Nephron progenitor cell (in vitro differentiated cells): ENCODE measurements at regions not wholly inside any gene's neighbourhood (a gene's known extent, or its start where the extent isn't known, plus 50 kb on each side); places are given as distances from the start of the nearest gene placed in this dataset.
"Not testable (repeated sequence)": the region's sequence is repeated elsewhere in the genome, so short reads cannot be mapped to it uniquely, and the experiment has no call there.

Experiments
- DNase-seq: peaks from one replicate; pipeline ENCODE4 v3.0.0; 2021
- H3K27ac Mint-ChIP-seq: 2 replicates; pipeline ENCODE4 v1.8.0; 2021; ENCODE audit warnings: mild to moderate bottlenecking, moderate library complexity, mixed read lengths
- H3K27me3 Mint-ChIP-seq: 2 replicates; pipeline ENCODE4 v1.8.0; 2021; ENCODE audit warnings: mild to moderate bottlenecking, low read depth, mixed read lengths; ENCODE audit not compliant: poor library complexity
- H3K36me3 Mint-ChIP-seq: 2 replicates; pipeline ENCODE4 v1.8.0; 2021; ENCODE audit warnings: low read depth, mixed read lengths
- H3K4me1 Mint-ChIP-seq: 2 replicates; pipeline ENCODE4 v1.8.0; 2021; ENCODE audit warnings: mixed read lengths
- H3K4me3 Mint-ChIP-seq: 2 replicates; pipeline ENCODE4 v1.8.0; 2021; ENCODE audit warnings: mild to moderate bottlenecking, moderate library complexity, mixed read lengths
- H3K9me3 Mint-ChIP-seq: 2 replicates; pipeline ENCODE4 v1.8.0; 2021; ENCODE audit warnings: mild to moderate bottlenecking, moderate library complexity, mixed read lengths

DNA sequence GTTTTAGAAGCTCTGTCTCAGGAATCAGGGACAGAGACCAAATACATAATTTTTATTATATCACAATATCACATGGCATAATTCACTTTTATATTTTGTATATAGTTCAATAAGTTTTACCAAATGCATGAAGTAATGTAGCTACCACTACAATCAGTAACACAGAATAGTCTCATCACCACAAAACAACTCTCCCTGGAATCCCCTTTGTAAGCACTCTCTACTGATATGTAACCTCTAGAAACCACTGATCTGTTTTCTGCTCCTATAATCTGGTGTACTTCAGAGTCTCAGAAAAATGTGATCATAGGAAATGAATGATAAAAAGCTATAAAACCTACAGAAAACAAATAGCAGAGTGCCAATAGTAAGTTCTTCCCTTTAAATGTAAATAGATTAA, 1465.9 kb downstream of the SPATA31A7 start:
- not testable (repeated sequence) for H3K27ac Mint-ChIP-seq, H3K27me3 Mint-ChIP-seq, H3K9me3 Mint-ChIP-seq, H3K4me3 Mint-ChIP-seq, H3K36me3 Mint-ChIP-seq, H3K4me1 Mint-ChIP-seq, DNase-seq

DNA sequence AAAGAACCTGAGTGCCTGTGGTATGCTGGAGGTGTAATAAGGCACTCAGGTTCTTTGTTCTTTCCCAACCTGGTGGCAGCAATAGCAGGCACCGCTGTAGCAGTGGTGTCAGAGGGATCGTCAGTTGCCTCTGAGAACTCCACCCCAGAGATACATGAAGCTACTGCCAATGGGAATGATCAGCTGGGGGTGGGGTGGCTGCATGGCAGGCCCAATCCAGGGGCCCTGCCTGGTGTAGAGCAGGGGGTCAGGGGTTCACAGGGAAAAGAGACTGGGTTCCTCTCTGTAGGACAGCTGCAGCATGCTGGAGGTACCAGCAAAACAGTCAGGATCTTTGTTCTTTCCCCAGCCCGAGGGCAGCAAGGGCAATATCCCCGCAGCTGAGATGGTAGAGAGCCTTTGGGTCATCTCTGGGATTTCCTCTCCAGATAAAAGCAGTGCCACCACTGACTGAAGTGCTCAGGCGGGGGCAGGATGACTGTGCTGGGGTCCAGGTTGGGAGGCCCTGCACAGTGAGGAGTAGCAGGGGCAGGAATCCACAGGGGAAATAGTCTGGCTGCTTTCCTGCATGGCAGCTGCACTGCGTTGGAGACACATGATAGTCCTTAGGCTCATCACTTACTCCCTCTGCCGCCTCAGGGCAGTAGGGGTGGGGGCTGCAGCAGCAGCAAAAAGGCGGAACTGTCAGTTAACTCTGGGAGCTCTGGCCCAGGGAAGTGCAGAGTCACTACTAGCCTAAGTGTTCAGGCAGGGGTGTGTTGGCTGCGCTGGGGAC, 1473.1 kb downstream of the SPATA31A7 start:
- H3K4me3 Mint-ChIP-seq, H3K4me1 Mint-ChIP-seq, H3K36me3 Mint-ChIP-seq, H3K9me3 Mint-ChIP-seq, H3K27ac Mint-ChIP-seq, H3K27me3 Mint-ChIP-seq: not testable (repeated sequence)
- DNase-seq: peak; percentile 16

DNA sequence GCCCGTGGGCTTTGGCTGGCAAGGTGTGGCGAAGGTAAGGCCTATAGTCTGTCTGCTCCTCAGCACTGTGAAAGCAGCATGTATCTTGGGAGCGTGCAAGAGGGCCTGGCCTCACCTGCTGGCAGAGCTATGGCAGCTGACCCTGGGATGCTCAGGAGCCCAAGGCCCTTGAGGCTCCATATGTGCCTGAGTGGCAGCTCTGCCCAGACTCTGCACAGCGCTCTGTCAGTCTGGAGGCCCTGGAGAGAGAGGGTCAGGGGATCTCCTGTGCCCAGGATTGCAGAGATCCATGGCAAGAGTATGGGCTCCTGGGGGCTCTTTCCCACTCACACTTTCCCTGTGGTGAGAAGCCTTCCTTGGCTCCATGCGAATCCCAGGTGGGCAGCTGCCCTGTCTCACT, 1473.7 kb downstream of the SPATA31A7 start:
- H3K4me3 Mint-ChIP-seq, H3K36me3 Mint-ChIP-seq, H3K27ac Mint-ChIP-seq, H3K9me3 Mint-ChIP-seq, H3K4me1 Mint-ChIP-seq, H3K27me3 Mint-ChIP-seq, DNase-seq: not testable (repeated sequence)

DNA sequence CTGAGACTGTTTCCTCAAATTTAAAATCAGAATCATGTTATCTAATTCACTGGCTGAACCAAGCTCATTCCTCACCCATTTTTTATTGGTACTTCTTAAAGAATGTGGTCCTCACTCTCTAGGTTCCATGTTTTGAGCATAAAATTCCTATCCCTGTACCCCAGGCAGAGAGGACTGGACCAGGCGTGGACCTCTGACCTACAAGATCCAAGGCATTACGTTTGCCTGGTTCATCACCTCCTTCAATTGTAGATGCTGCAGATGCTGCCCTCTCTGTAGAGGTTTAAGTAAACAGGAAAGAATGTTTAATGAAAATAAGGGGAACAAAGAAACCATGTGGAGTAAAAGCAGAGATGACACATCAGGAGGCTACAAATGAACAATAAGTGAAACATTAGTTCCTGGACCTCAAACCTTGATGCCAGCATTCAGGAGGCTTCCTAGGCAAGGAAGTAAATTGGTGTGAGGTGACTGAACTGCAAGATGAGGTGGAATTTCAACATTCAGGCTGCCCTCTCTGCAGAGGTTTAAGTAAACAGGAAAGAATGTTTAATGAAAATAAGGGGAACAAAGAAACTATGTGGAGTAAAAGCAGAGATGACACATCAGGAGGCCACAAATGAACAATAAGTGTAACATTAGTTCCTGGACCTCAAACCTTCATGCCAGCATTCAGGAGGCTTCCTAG, 1477.4 kb downstream of the SPATA31A7 start:
- H3K27me3 Mint-ChIP-seq, H3K4me1 Mint-ChIP-seq, H3K27ac Mint-ChIP-seq, H3K4me3 Mint-ChIP-seq, DNase-seq, H3K36me3 Mint-ChIP-seq, H3K9me3 Mint-ChIP-seq: not testable (repeated sequence)

DNA sequence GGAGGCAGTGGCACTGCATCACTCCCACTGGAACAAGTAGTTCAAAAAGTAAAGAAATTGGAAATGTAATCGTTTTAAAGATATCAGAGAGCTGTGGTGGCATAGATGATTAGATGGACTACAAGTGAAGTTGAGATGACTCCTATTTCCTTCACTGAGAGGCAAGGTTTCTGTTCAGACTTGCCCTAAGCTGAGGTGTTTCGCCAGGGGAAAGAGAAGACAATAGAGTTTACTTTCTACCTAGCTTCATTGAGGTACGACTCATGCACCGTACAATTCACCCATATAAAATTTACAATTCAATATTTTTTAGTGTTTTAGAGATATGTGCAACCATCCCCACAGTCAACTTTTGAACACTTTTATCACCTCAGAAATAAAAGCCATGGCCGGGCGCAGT, 1487.2 kb downstream of the SPATA31A7 start:
- DNase-seq, H3K4me1 Mint-ChIP-seq, H3K4me3 Mint-ChIP-seq, H3K27me3 Mint-ChIP-seq, H3K27ac Mint-ChIP-seq, H3K9me3 Mint-ChIP-seq, H3K36me3 Mint-ChIP-seq: not testable (repeated sequence)

DNA sequence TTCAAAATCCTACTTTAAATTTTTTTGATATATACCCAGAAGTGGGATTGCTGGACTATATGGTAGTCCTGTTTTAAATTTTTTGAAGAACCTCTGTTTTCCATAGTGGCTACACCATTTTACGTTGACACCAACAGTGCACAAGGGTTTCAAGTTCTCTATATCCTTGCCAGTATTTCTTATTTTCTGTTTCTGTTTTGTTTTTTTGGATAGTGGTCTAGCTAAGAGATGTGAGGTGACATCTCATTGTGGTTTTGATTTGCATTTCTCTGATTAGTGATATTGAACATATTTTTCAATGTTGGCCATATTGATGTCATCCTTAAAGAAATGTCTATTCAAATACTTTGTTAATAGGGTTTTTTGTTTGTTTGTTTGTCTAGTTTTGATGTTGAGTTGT, 1488.5 kb downstream of the SPATA31A7 start:
- H3K27me3 Mint-ChIP-seq, H3K4me1 Mint-ChIP-seq, H3K27ac Mint-ChIP-seq, H3K9me3 Mint-ChIP-seq, H3K4me3 Mint-ChIP-seq, H3K36me3 Mint-ChIP-seq, DNase-seq: not testable (repeated sequence)

DNA sequence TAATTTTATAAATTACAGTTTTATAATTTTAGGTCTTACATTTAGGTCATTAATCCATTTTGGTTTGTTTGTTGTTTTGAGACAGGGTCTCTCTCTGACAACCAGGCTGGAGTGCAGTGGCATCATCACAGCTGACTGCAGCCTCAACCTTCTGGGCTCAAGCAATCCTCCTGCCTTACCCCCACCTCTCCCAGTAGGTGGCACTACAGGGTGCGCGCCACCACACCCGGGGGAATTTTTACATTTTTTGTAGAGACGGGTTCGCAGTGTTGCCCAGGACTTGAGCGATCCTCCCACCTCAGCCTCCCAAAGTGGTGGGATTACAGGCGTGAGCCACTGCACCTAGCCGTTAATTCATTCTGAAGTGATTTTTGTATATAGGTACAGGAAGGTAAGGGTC, 1489.2 kb downstream of the SPATA31A7 start:
- not testable (repeated sequence) for H3K27ac Mint-ChIP-seq, H3K4me1 Mint-ChIP-seq, DNase-seq, H3K4me3 Mint-ChIP-seq, H3K9me3 Mint-ChIP-seq, H3K36me3 Mint-ChIP-seq, H3K27me3 Mint-ChIP-seq

DNA sequence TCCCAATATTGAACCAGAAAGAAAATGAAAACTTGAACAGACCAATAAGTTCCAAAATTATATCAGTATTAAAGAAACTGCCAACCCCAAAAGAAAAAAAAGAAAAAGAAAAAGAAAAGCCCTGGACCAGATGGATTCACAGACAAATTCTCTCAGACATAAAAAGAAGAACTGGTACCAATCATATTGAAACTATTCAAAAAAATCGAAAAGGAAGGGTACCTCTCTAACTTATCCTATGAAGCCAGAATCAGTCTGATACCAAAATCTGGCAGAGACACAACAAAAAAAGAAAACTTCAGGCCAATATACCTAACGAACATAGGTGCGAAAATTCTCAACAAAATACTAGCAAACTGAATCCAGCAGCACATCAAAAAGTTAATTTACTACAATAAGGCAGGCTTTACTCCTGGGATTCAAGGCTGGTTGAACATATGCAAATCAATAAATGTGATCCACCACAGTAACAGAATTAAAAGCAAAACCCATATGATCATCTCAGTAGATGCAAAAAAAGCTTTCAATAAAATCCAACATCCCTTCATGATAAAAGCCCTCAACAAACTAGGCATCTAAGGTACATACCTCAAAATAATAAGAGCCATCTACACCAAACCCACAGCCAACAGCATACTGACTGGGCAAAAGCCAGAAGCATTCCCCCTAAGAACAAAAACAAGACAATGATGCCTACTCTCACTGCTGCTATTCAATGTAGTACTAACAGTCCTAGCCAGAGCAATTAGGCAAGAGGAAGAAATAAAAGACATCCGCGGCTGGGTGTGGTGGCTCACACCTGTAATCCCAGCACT, 1495.2 kb downstream of the SPATA31A7 start:
- not testable (repeated sequence) for H3K36me3 Mint-ChIP-seq, H3K27ac Mint-ChIP-seq, H3K9me3 Mint-ChIP-seq, H3K4me3 Mint-ChIP-seq, H3K27me3 Mint-ChIP-seq, DNase-seq, H3K4me1 Mint-ChIP-seq

DNA sequence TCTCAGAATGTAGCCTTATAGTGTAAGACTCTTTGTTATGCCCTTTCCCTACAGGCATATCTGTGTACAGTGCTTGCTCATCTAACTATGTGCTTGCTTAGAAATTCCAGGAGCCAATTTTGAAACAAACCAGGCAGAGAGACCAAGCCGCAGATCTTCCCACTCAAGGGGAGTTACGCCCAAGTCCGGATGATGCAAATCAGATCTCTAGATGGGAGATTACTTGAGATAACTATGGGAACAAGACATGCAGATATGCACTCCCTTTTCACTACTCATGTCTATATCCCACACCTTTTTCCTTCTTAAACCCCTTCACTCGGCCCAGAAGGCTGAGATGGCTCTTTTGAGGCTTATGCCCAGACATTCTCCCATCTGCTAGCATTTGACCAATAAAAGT, 1496.5 kb downstream of the SPATA31A7 start:
- not testable (repeated sequence) for H3K9me3 Mint-ChIP-seq, DNase-seq, H3K4me3 Mint-ChIP-seq, H3K4me1 Mint-ChIP-seq, H3K27ac Mint-ChIP-seq, H3K36me3 Mint-ChIP-seq, H3K27me3 Mint-ChIP-seq

DNA sequence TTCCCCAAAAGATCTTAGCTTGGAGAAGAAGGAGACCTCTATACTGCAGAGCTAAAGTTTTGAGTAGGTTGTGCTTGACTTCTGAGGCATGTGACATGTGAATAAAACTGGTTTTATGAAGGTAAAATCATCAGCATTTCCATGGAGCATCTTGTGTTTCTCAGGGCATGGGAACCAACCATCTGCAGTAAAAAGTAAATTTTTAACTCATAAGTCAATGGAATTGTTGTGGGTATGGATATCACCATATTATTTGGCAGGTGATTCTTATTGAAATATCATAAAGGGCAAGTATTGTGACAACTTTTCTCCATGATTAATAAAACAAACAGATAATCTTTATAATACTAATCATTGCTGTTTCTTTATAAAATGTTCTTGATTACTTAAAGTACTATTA, 1503.2 kb downstream of the SPATA31A7 start:
- not testable (repeated sequence) for H3K4me3 Mint-ChIP-seq, H3K36me3 Mint-ChIP-seq, H3K4me1 Mint-ChIP-seq, H3K9me3 Mint-ChIP-seq, H3K27ac Mint-ChIP-seq, DNase-seq, H3K27me3 Mint-ChIP-seq

DNA sequence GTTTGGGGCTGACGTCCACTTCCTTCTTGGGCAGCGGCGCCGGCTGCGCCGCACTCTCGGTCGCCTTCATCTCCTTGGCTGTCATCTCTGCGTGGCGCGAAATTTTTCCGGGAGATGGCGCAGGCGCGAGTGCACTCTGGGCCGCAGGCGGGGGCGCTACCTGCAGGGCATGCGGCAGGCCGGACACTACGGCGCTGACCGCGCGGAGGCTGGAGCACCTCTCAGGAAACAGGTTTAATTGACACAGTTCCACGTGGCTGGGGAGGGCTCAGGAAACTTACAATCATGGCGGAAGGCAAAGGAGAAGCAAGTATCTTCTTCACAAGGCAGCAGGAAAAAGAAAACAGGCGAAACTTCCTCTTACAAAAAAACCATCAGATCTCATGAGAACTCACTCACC, 1521.5 kb downstream of the SPATA31A7 start:
- H3K27ac Mint-ChIP-seq, H3K9me3 Mint-ChIP-seq, DNase-seq, H3K4me3 Mint-ChIP-seq, H3K36me3 Mint-ChIP-seq, H3K27me3 Mint-ChIP-seq, H3K4me1 Mint-ChIP-seq: not testable (repeated sequence)

DNA sequence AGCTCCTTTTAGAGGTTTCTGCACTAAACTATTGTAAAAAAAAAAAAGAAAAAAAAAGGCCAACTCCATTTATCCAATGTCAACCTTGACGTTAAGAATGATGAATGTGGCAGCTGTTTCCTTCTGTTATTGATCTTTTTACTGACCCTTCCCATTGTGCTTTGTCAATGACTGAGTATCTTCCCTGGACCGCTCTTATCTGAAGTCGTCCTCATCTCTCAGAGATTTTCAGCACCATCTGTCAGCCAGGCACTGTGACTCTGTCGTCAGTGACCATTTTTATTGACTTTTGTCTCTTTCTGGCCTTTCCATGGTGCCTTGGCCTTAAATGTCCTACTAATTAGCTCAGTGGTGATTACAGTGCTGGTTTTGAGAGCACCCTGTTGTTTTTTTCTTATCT, 1535.7 kb downstream of the SPATA31A7 start:
- not testable (repeated sequence) for H3K27ac Mint-ChIP-seq, H3K4me1 Mint-ChIP-seq, H3K27me3 Mint-ChIP-seq, H3K4me3 Mint-ChIP-seq, H3K36me3 Mint-ChIP-seq, H3K9me3 Mint-ChIP-seq, DNase-seq

DNA sequence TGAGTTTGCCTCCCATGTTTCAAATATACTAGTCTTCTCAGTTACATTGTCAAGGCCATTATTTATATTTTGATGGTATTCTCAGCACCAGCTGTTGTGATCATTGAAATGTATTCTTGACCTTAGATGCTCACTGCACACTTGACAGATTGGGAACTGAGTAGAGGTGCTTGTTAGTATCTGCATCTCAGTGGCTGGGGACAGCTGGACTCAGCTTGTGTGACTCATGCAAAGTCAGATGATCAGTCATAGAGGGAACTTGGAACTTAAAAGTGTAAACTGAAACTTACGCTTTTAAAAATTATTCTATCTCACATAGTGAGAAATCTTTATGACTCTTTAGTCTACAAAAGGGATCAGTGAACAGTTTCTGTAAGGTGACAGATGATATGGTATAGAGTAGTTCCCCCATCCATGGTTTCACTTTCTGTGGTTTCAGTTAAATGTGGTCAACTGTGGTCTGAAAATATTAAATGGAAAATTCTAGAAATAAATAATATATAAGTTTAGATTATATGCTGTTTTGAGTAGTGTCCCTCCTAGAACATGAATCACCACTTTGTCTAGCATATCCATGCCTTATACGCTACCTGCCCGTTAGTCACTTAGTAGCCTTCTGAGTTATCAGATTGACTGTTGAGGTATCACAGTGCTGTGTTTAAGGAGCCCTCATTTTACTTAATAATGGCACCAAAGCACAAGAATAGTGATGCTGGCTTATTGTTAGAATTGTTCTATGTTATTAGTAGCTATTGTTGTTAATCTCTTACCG, 1540.6 kb downstream of the SPATA31A7 start:
- not testable (repeated sequence) for H3K9me3 Mint-ChIP-seq, DNase-seq, H3K36me3 Mint-ChIP-seq, H3K4me1 Mint-ChIP-seq, H3K4me3 Mint-ChIP-seq, H3K27me3 Mint-ChIP-seq, H3K27ac Mint-ChIP-seq

DNA sequence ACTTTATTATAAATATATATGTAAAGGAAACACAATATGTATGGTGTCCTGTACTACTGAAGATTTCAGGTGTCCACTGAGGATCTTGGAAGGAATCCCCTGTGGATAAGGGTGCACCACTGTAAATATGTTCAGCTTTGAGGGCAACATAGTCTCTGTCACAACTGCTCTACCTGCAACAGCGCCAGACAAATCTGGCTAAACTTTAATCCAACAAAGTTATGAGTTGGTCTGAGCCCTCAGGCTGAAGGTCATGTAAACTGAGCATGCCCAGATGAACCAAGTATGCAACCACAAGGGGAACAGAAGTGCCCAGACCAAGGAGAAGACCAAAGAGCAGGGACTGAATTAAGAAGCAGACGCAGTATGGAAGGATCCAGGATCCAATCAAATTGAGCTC, 1541.2 kb downstream of the SPATA31A7 start:
- not testable (repeated sequence) for H3K4me3 Mint-ChIP-seq, H3K27me3 Mint-ChIP-seq, H3K9me3 Mint-ChIP-seq, H3K36me3 Mint-ChIP-seq, DNase-seq, H3K4me1 Mint-ChIP-seq, H3K27ac Mint-ChIP-seq
